ENCODE measurements at regions not wholly inside any gene's neighbourhood (a gene's known extent, or its start where the extent isn't known, plus 50 kb on each side); places are given as distances from the start of the nearest gene placed in this dataset.

GRCh38 chr12:114993165-114993564 lies 309.2 kb upstream of the TBX3 start:
- TF ChIP-seq CTCF (IDR thresholded peaks at IDR 0.05; ENCODE audit: low read depth, low read length), result no peak
- DNase-seq, result no peak

GRCh38 chr12:114992443-114992842 lies 308.5 kb upstream of the TBX3 start:
- no peak for TF ChIP-seq CTCF (IDR thresholded peaks at IDR 0.05; ENCODE audit: low read depth, low read length)
- H3K27me3 ChIP-seq (ENCODE audit: insufficient read depth, low read depth, severe bottlenecking), result no peaks in the 10 kb centered on the region
- H3K9me3 ChIP-seq (ENCODE audit: severe bottlenecking), result no peaks in the 10 kb centered on the region
- no peak overlapping the region for H3K27ac ChIP-seq
- H3K36me3 ChIP-seq, result no peaks in the 10 kb centered on the region
- no peak for DNase-seq
- H3K4me3 ChIP-seq (ENCODE audit: low read depth, low read length), result no peak overlapping the region

More at GRCh38 chr12:114993165-114993564, 309.2 kb upstream of the TBX3 start:
- H3K27me3 ChIP-seq (ENCODE audit: insufficient read depth, low read depth, severe bottlenecking), result no peaks in the 10 kb centered on the region
- H3K36me3 ChIP-seq, result no peaks in the 10 kb centered on the region
- H3K9me3 ChIP-seq (ENCODE audit: severe bottlenecking), result no peaks in the 10 kb centered on the region
- no peak overlapping the region for H3K4me3 ChIP-seq (ENCODE audit: low read depth, low read length)
- no peak overlapping the region for H3K27ac ChIP-seq

GRCh38 chr12:114990381-114990780 lies 306.4 kb upstream of the TBX3 start:
- Histone ChIP-seq H3K27me3 (ENCODE audit: insufficient read depth, low read depth, severe bottlenecking) (no peaks in the 10 kb centered on the region), H3K27ac (no peak overlapping the region)

GRCh38 chr12:114986849-114987248 lies 302.9 kb upstream of the TBX3 start:
- Histone ChIP-seq H3K27me3 (ENCODE audit: insufficient read depth, low read depth, severe bottlenecking) (peaks cover 4% of the 10 kb centered on the region), H3K9me3 (ENCODE audit: severe bottlenecking) (no peaks in the 10 kb centered on the region), H3K36me3 (no peaks in the 10 kb centered on the region), H3K27ac (no peak overlapping the region), H3K4me3 (ENCODE audit: low read depth, low read length) (no peak overlapping the region)
- no peak for DNase-seq
- no peak for TF ChIP-seq CTCF (IDR thresholded peaks at IDR 0.05; ENCODE audit: low read depth, low read length)

More at GRCh38 chr12:114990381-114990780, 306.4 kb upstream of the TBX3 start:
- Histone ChIP-seq H3K4me3 (ENCODE audit: low read depth, low read length) (no peak overlapping the region), H3K9me3 (ENCODE audit: severe bottlenecking) (no peaks in the 10 kb centered on the region), H3K36me3 (no peaks in the 10 kb centered on the region)
- no peak for DNase-seq
- no peak for TF ChIP-seq CTCF (IDR thresholded peaks at IDR 0.05; ENCODE audit: low read depth, low read length)

- H3K27ac ChIP-seq, result no peak overlapping the region
- peaks cover 4% of the 10 kb centered on the region for H3K27me3 ChIP-seq (ENCODE audit: insufficient read depth, low read depth, severe bottlenecking)
- no peaks in the 10 kb centered on the region for H3K36me3 ChIP-seq
- TF ChIP-seq CTCF (IDR thresholded peaks at IDR 0.05; ENCODE audit: low read depth, low read length), result no peak
- no peak for DNase-seq
- H3K9me3 ChIP-seq (ENCODE audit: severe bottlenecking), result no peaks in the 10 kb centered on the region
- H3K4me3 ChIP-seq (ENCODE audit: low read depth, low read length), result no peak overlapping the region
Measured at GRCh38 chr12:114986178-114986714, 302.3 kb upstream of the TBX3 start.

- Histone ChIP-seq H3K9me3 (ENCODE audit: severe bottlenecking) (no peaks in the 10 kb centered on the region), H3K27me3 (ENCODE audit: insufficient read depth, low read depth, severe bottlenecking) (peaks cover 4% of the 10 kb centered on the region), H3K36me3 (no peaks in the 10 kb centered on the region), H3K4me3 (ENCODE audit: low read depth, low read length) (no peak overlapping the region), H3K27ac (no peak overlapping the region)
- DNase-seq, result no peak
- TF ChIP-seq CTCF (IDR thresholded peaks at IDR 0.05; ENCODE audit: low read depth, low read length), result no peak
Measured at GRCh38 chr12:114984634-114985061, 300.7 kb upstream of the TBX3 start.

Data from WERI-Rb-1 (cell line).